IPS-11a (cell line): ENCODE measurements at regions not wholly inside any gene's neighbourhood (a gene's known extent, or its start where the extent isn't known, plus 50 kb on each side); places are given as distances from the start of the nearest gene placed in this dataset.
"Not testable (repeated sequence)": the region's sequence is repeated elsewhere in the genome, so short reads cannot be mapped to it uniquely, and the experiment has no call there.

Source experiments
- H3K4me3 ChIP-seq: one replicate; pipeline ENCODE4 v1.5.1; 2013; ENCODE audit warnings: low read depth, low read length, control low read depth

- no peak overlapping the region for H3K4me3 ChIP-seq
These were observed 495.9 kb upstream of the NECTIN3 start for GRCh38 chr3:110575702-110576101.

GRCh38 chr3:110576960-110577359 lies 494.7 kb upstream of the NECTIN3 start:
- H3K4me3 ChIP-seq = no peak overlapping the region

DNA sequence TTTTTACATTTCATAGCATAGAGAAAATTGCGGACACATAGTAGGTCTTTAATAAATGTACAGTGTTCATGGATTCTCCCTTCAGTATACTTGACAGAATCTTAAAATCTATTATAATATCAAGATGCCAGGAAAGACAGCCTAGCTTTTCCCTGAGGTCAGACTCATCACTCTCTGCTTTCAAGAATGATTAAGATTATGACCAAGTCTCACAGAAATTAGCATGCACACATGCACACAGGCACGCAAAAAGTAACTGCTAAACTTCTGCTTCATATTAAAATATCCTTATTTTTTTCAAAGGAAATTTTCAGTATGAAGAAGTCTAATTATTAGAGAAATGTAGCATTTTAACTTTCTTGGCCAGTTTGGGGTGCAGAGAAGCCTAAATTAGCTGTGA lies 493.8 kb upstream of the NECTIN3 start:
- H3K4me3 ChIP-seq = no peak overlapping the region

GRCh38 chr3:110579840-110580550 lies 491.6 kb upstream of the NECTIN3 start:
- no peak overlapping the region for H3K4me3 ChIP-seq

GRCh38 chr3:110583373-110583935 lies 488.2 kb upstream of the NECTIN3 start:
- no peak overlapping the region for H3K4me3 ChIP-seq

DNA sequence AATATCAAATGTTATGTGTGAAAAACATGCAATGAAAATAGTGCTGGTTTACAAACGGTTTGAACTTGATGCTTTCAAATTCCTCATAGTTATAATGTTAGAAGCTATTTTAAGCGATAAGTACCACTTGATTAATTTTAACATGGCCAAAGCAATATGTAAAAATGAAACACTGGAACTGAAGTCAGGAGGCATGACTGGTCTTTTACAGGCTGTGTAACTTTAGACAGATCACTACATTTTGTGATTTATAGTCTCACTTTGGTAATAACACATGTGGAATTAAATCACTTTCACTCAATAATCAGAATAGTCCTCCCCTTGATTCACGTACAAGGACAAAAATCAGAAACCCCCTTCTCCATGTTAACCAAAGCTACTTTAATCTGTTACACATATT lies 482.7 kb upstream of the NECTIN3 start:
- no peak overlapping the region for H3K4me3 ChIP-seq

GRCh38 chr3:110589341-110589740 lies 482.3 kb upstream of the NECTIN3 start:
- H3K4me3 ChIP-seq = no peak overlapping the region

DNA sequence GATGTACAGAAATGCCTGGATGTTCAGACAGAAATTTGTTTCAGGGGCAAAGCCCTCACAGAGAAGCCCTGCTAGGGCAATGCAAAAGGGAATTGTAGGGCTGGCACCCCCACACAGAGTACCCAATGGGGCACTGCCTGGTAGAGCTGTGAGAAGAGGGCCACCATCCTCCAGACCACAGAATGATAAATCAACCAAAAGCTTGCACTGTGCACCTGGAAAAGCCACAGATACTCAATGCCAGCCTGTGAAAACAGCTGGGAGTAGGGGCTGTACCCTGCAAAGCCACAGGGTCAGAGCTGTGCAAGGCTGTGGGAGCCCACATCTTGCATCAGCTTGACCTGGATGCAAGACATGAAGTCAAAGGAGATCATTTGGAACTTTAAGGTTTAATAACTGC lies 477.9 kb upstream of the NECTIN3 start:
- no peak overlapping the region for H3K4me3 ChIP-seq

GRCh38 chr3:110598847-110599490 lies 472.6 kb upstream of the NECTIN3 start:
- no peak overlapping the region for H3K4me3 ChIP-seq

- no peak overlapping the region for H3K4me3 ChIP-seq
These were observed 463.1 kb upstream of the NECTIN3 start for GRCh38 chr3:110608566-110608965.

DNA sequence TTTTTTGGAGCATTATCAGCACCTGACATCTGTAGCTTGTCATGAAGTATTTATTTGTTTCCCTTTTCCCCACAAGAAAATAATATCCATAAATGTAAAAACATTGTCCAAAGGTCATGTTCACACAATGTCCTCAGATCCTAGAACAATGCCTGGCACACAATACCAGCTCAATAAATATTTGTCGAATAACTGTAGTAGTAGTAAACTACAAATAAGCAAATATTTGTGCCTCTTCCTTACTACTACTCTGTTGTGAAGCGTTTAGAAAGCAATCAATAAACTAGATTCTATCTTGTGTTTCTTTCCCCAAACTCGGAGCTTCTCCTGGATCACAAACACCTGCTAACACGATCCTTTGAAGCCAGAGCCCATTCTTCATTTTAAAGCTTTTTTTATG lies 459.6 kb upstream of the NECTIN3 start:
- no peak overlapping the region for H3K4me3 ChIP-seq

GRCh38 chr3:110614186-110614585 lies 457.4 kb upstream of the NECTIN3 start:
- H3K4me3 ChIP-seq = no peak overlapping the region

- H3K4me3 ChIP-seq = no peak overlapping the region
These were observed 456.2 kb upstream of the NECTIN3 start for GRCh38 chr3:110615454-110615853.

DNA sequence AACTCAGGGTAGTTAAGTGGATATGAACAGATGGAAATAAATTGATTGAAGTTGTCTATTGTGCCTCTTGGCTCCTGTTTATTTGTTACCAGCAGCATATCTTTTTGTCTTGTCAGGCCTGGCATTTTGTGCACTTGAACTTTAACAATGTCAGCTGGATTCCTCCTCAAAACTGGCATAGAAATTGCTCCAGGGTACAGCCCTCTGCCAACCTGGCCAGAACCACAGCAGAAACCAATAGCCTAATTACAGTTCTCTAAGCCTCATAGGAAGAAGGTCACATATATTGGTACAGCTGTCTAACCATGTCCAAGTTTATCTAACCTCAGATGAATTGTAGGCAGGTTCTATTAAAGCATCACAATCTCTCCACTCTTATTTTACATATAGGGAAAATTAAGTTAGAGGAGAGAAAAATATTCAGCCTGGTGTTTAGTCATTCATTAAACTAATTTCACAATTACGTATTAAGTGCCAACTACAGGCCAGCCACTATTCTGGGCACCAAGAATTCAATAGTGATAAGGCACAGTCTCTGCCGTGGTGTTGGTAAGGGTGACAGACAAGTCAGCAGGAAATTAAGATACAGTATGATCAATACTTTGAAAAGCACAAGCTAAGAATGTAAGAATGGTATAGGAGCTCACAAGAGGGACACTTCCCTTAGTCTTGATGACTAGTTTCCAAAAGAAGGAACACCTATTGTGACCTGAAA lies 452.9 kb upstream of the NECTIN3 start:
- no peak overlapping the region for H3K4me3 ChIP-seq

- no peak overlapping the region for H3K4me3 ChIP-seq
These were observed 451.5 kb upstream of the NECTIN3 start for GRCh38 chr3:110620118-110620517.

- no peak overlapping the region for H3K4me3 ChIP-seq
These were observed 448.0 kb upstream of the NECTIN3 start for GRCh38 chr3:110623571-110623970.

DNA sequence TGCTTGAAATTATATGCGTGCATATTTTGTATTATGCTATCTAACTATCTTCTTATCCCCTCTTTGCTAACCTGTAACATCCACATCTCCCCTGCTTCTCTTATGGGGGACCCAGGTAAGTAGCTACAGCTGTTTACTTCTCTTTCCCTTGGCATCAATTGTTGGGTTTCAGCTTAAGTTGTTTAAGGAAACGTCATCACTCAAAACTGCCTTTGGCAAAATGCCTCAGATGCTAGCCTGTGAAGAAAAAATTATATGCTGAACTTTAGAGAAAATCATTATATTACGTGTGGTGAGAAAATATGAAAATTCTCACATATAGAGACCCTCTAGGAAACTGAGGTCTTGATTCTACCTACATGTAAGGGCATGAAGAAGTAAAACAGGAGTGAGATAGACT lies 447.0 kb upstream of the NECTIN3 start:
- no peak overlapping the region for H3K4me3 ChIP-seq

DNA sequence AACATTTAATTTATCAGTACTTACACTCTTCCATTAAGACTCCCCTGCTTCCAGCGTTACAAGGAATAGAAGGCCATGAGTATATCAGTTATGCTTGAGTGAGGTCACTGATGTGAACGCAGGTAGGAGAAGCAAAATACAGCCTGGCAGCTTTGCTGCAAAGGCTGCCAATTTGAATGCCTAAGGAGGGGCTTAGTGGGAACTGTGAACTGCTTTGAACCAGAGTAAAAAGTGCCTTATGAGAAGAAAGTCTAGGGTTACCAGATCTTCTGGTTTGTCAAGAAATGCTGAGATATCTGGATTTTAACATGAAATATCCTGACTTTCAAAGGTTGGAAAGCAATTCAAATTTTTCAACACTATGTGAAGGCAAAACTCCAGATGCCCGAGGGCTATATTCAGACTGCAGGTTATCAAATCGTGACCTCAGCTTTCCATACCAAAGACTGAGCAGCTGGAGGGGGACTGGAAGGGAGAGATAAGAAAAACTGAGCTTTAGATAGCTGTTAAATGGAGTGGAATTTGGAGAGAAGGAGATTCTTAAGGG lies 446.3 kb upstream of the NECTIN3 start:
- no peak overlapping the region for H3K4me3 ChIP-seq

- not testable (repeated sequence) for H3K4me3 ChIP-seq
These were observed 444.9 kb upstream of the NECTIN3 start for GRCh38 chr3:110626652-110627111.

DNA sequence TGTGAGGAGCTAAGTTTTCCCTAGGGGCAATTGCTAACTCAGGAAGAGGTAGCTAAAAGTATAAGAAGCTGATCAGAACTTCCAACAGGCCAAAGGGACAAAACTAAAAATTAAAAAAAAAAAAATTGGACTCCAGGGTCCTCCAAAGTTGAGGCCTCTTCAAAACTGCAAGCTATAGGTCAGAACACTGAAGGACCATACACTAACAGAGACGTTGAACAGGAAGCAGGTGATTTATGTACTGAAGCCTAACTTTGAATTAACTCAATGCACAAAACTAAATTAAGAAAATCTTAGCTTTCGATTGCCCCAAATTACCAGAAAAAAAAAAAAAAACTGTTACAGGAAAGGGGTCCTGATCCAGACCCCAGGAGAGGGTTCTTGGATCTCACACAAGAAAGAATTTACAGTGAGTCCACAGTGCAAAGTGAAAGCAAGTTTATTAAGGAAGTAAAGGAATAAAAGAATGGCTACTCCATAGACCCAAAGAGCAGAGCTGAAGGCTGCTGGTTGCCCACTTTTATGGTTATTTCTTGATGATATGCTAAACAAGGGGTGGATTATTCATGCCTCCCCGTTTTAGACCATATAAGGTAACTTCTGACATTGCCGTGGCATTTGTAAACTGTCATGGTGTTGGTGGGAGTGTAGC lies 442.8 kb upstream of the NECTIN3 start:
- no peak overlapping the region for H3K4me3 ChIP-seq

GRCh38 chr3:110629917-110630316 lies 441.7 kb upstream of the NECTIN3 start:
- no peak overlapping the region for H3K4me3 ChIP-seq
